ENCODE measurements at regions not wholly inside any gene's neighbourhood (a gene's known extent, or its start where the extent isn't known, plus 50 kb on each side); places are given as distances from the start of the nearest gene placed in this dataset.
"Not testable (repeated sequence)": the region's sequence is repeated elsewhere in the genome, so short reads cannot be mapped to it uniquely, and the experiment has no call there.

- Histone ChIP-seq H3K36me3 (ENCODE audit: control insufficient read depth in 2 of 3, insufficient read depth in 3 of 3, low read length in 3 of 3) (no peaks in the 10 kb centered on the region), H3K27me3 (ENCODE audit: control insufficient read depth in 2 of 2, insufficient read depth in 2 of 2, low read length in 2 of 2) (no peaks in the 10 kb centered on the region), H3K4me3 (ENCODE audit: low read length) (no peak overlapping the region), H3K27ac (ENCODE audit: low read depth, low read length) (no peak overlapping the region), H3K4me1 (ENCODE audit: control insufficient read depth in 2 of 2, insufficient read depth in 2 of 2, low read length in 2 of 2) (no peaks in the 10 kb centered on the region), H3K9me3 (ENCODE audit: control insufficient read depth in 2 of 3, low read length in 3 of 3) (no peaks in the 10 kb centered on the region)
- peaks cover 0 to 13% (median 4%) of the 10 kb centered on the region in 5 donors for H3K36me3 Mint-ChIP-seq
- H3K27me3 Mint-ChIP-seq: peaks cover 0 to 2% (median 0%) of the 10 kb centered on the region in 5 donors
- CTCF ChIA-PET: no interaction called here
- no peak for ATAC-seq
- DNase-seq: no peak
- H3K9me3 Mint-ChIP-seq: peaks cover 0 to 31% (median 11%) of the 10 kb centered on the region in 11 donors
- POLR2A ChIA-PET: no interaction called here
- intact Hi-C loops (cut with micrococcal nuclease): no loop called here
- peaks cover 0 to 4% (median 0%) of the 10 kb centered on the region in 7 donors for H3K4me1 Mint-ChIP-seq
- no peak overlapping the region for H3K27ac Mint-ChIP-seq
- H3K4me3 Mint-ChIP-seq: no peak overlapping the region
Measured at GRCh38 chr3:189375532-189375931, 203.8 kb downstream of the TPRG1 start.

GRCh38 chr3:189383630-189384029 lies 211.9 kb downstream of the TPRG1 start:
- Mint-ChIP-seq H3K4me1 (peaks cover 0 to 7% (median 2%) of the 10 kb centered on the region in 7 donors), H3K4me3 (no peak overlapping the region), H3K36me3 (peaks cover 0 to 11% (median 6%) of the 10 kb centered on the region in 5 donors), H3K27ac (no peak overlapping the region), H3K9me3 (peaks cover 0 to 21% (median 5%) of the 10 kb centered on the region in 11 donors), H3K27me3 (no peaks in the 10 kb centered on the region)
- CTCF ChIA-PET: no interaction called here
- Histone ChIP-seq H3K27ac (ENCODE audit: low read depth, low read length) (no peak overlapping the region), H3K4me1 (ENCODE audit: control insufficient read depth in 2 of 2, insufficient read depth in 2 of 2, low read length in 2 of 2) (no peaks in the 10 kb centered on the region), H3K4me3 (ENCODE audit: low read length) (no peak overlapping the region), H3K36me3 (ENCODE audit: control insufficient read depth in 2 of 3, insufficient read depth in 3 of 3, low read length in 3 of 3) (no peaks in the 10 kb centered on the region), H3K9me3 (ENCODE audit: control insufficient read depth in 2 of 3, low read length in 3 of 3) (no peaks in the 10 kb centered on the region), H3K27me3 (ENCODE audit: control insufficient read depth in 2 of 2, insufficient read depth in 2 of 2, low read length in 2 of 2) (no peaks in the 10 kb centered on the region)
- ATAC-seq (no peak), DNase-seq (no peak)
- POLR2A ChIA-PET: no interaction called here
- intact Hi-C loops (cut with micrococcal nuclease): no loop called here

- H3K4me1 ChIP-seq (ENCODE audit: control insufficient read depth in 2 of 2, insufficient read depth in 2 of 2, low read length in 2 of 2); H3K4me3 ChIP-seq (ENCODE audit: low read length); H3K27me3 Mint-ChIP-seq; DNase-seq; H3K27me3 ChIP-seq (ENCODE audit: control insufficient read depth in 2 of 2, insufficient read depth in 2 of 2, low read length in 2 of 2); ATAC-seq; H3K27ac ChIP-seq (ENCODE audit: low read depth, low read length); intact Hi-C loops (cut with micrococcal nuclease); CTCF ChIA-PET; H3K36me3 ChIP-seq (ENCODE audit: control insufficient read depth in 2 of 3, insufficient read depth in 3 of 3, low read length in 3 of 3); H3K27ac Mint-ChIP-seq; POLR2A ChIA-PET; H3K4me3 Mint-ChIP-seq; H3K9me3 ChIP-seq (ENCODE audit: control insufficient read depth in 2 of 3, low read length in 3 of 3): not testable (repeated sequence)
- H3K36me3 Mint-ChIP-seq: peaks cover 0 to 11% (median 6%) of the 10 kb centered on the region in 5 donors
- H3K4me1 Mint-ChIP-seq: peaks cover 0 to 11% (median 5%) of the 10 kb centered on the region in 7 donors
- H3K9me3 Mint-ChIP-seq: peaks cover 0 to 11% (median 5%) of the 10 kb centered on the region in 11 donors
Measured at GRCh38 chr3:189385880-189386279, 214.1 kb downstream of the TPRG1 start.

- Mint-ChIP-seq H3K4me3 (no peak overlapping the region), H3K4me1 (peaks cover 0 to 11% (median 5%) of the 10 kb centered on the region in 7 donors), H3K36me3 (peaks cover 0 to 13% (median 6%) of the 10 kb centered on the region in 5 donors), H3K27ac (no peak overlapping the region), H3K9me3 (peaks cover 0 to 11% (median 3%) of the 10 kb centered on the region in 11 donors), H3K27me3 (no peaks in the 10 kb centered on the region)
- Histone ChIP-seq H3K4me1 (ENCODE audit: control insufficient read depth in 2 of 2, insufficient read depth in 2 of 2, low read length in 2 of 2) (no peaks in the 10 kb centered on the region), H3K4me3 (ENCODE audit: low read length) (no peak overlapping the region), H3K36me3 (ENCODE audit: control insufficient read depth in 2 of 3, insufficient read depth in 3 of 3, low read length in 3 of 3) (no peaks in the 10 kb centered on the region), H3K27me3 (ENCODE audit: control insufficient read depth in 2 of 2, insufficient read depth in 2 of 2, low read length in 2 of 2) (no peaks in the 10 kb centered on the region), H3K9me3 (ENCODE audit: control insufficient read depth in 2 of 3, low read length in 3 of 3) (no peaks in the 10 kb centered on the region), H3K27ac (ENCODE audit: low read depth, low read length) (no peak overlapping the region)
- POLR2A ChIA-PET: no interaction called here
- intact Hi-C loops (cut with micrococcal nuclease): no loop called here
- DNase-seq (no peak), ATAC-seq (no peak)
- CTCF ChIA-PET: interaction anchor here (0.5 kb wide), 1 partner anchor 59 kb away, joined by 5 read pairs; no protein-coding TSS in a partner anchor
Measured at GRCh38 chr3:189386739-189387138, 215.0 kb downstream of the TPRG1 start.

- peaks cover 0 to 14% (median 0%) of the 10 kb centered on the region in 5 donors for H3K36me3 Mint-ChIP-seq
- Histone ChIP-seq H3K36me3 (ENCODE audit: control insufficient read depth in 2 of 3, insufficient read depth in 3 of 3, low read length in 3 of 3) (no peaks in the 10 kb centered on the region), H3K9me3 (ENCODE audit: control insufficient read depth in 2 of 3, low read length in 3 of 3) (no peaks in the 10 kb centered on the region), H3K27ac (ENCODE audit: low read depth, low read length) (no peak overlapping the region), H3K27me3 (ENCODE audit: control insufficient read depth in 2 of 2, insufficient read depth in 2 of 2, low read length in 2 of 2) (no peaks in the 10 kb centered on the region), H3K4me3 (ENCODE audit: low read length) (no peak overlapping the region), H3K4me1 (ENCODE audit: control insufficient read depth in 2 of 2, insufficient read depth in 2 of 2, low read length in 2 of 2) (no peaks in the 10 kb centered on the region)
- no peak for DNase-seq
- H3K9me3 Mint-ChIP-seq: peaks cover 0 to 3% (median 0%) of the 10 kb centered on the region in 11 donors
- no peak for ATAC-seq
- H3K27ac Mint-ChIP-seq: no peak overlapping the region
- POLR2A ChIA-PET: no interaction called here
- peaks cover 0 to 17% (median 5%) of the 10 kb centered on the region in 7 donors for H3K4me1 Mint-ChIP-seq
- peaks cover 0 to 3% (median 0%) of the 10 kb centered on the region in 5 donors for H3K27me3 Mint-ChIP-seq
- no peak overlapping the region for H3K4me3 Mint-ChIP-seq
- intact Hi-C loops (cut with micrococcal nuclease): no loop called here
- CTCF ChIA-PET: interaction anchor here (0.6 to 0.7 kb wide), 2 partner anchors 16 to 22 kb away, joined by 3 to 4 read pairs; no protein-coding TSS in a partner anchor
Measured at GRCh38 chr3:189389346-189389745, 217.6 kb downstream of the TPRG1 start.

- no peaks in the 10 kb centered on the region for H3K4me1 ChIP-seq (ENCODE audit: control insufficient read depth in 2 of 2, insufficient read depth in 2 of 2, low read length in 2 of 2)
- H3K9me3 ChIP-seq (ENCODE audit: control insufficient read depth in 2 of 3, low read length in 3 of 3): no peaks in the 10 kb centered on the region
- DNase-seq (no peak), ATAC-seq (peak; percentile 50)
- H3K27me3 ChIP-seq (ENCODE audit: control insufficient read depth in 2 of 2, insufficient read depth in 2 of 2, low read length in 2 of 2): no peaks in the 10 kb centered on the region
- no peak overlapping the region for H3K27ac ChIP-seq (ENCODE audit: low read depth, low read length)
- intact Hi-C loops (cut with micrococcal nuclease): loop anchor here in 1 of 2 donors (5.0 kb wide), 2 partner anchors 36 to 121 kb away; no protein-coding TSS in a partner anchor
- Mint-ChIP-seq H3K4me3 (no peak overlapping the region), H3K27me3 (peaks cover 0 to 3% (median 0%) of the 10 kb centered on the region in 5 donors), H3K36me3 (peaks cover 0 to 19% (median 0%) of the 10 kb centered on the region in 5 donors), H3K9me3 (peaks cover 0 to 8% (median 0%) of the 10 kb centered on the region in 11 donors), H3K27ac (no peak overlapping the region), H3K4me1 (peaks cover 0 to 29% (median 0%) of the 10 kb centered on the region in 7 donors)
- H3K4me3 ChIP-seq (ENCODE audit: low read length): no peak overlapping the region
- ChIA-PET POLR2A (no interaction called here), CTCF (no interaction called here)
- no peaks in the 10 kb centered on the region for H3K36me3 ChIP-seq (ENCODE audit: control insufficient read depth in 2 of 3, insufficient read depth in 3 of 3, low read length in 3 of 3)
Measured at GRCh38 chr3:189393598-189393997, 221.8 kb downstream of the TPRG1 start.

- ATAC-seq (no peak), DNase-seq (no peak)
- CTCF ChIA-PET: interaction anchor here (0.6 kb wide), 1 partner anchor 122 kb away, joined by 3 read pairs; no protein-coding TSS in a partner anchor
- Mint-ChIP-seq H3K27ac (peak overlapping the region in 1 of 9 donors; percentile 62), H3K9me3 (peaks cover 0 to 8% (median 0%) of the 10 kb centered on the region in 11 donors), H3K36me3 (peaks cover 0 to 22% (median 0%) of the 10 kb centered on the region in 5 donors), H3K4me3 (peak overlapping the region in 1 of 10 donors; percentile 31), H3K4me1 (peaks cover 0 to 25% (median 0%) of the 10 kb centered on the region in 7 donors), H3K27me3 (peaks cover 0 to 3% (median 0%) of the 10 kb centered on the region in 5 donors)
- Histone ChIP-seq H3K27me3 (ENCODE audit: control insufficient read depth in 2 of 2, insufficient read depth in 2 of 2, low read length in 2 of 2) (no peaks in the 10 kb centered on the region), H3K9me3 (ENCODE audit: control insufficient read depth in 2 of 3, low read length in 3 of 3) (no peaks in the 10 kb centered on the region), H3K4me3 (ENCODE audit: low read length) (no peak overlapping the region), H3K4me1 (ENCODE audit: control insufficient read depth in 2 of 2, insufficient read depth in 2 of 2, low read length in 2 of 2) (no peaks in the 10 kb centered on the region), H3K36me3 (ENCODE audit: control insufficient read depth in 2 of 3, insufficient read depth in 3 of 3, low read length in 3 of 3) (no peaks in the 10 kb centered on the region), H3K27ac (ENCODE audit: low read depth, low read length) (no peak overlapping the region)
- intact Hi-C loops (cut with micrococcal nuclease): loop anchor here in 1 of 2 donors (2.0 to 5.0 kb wide), 3 partner anchors 37 to 122 kb away; no protein-coding TSS in a partner anchor
- POLR2A ChIA-PET: no interaction called here
Measured at GRCh38 chr3:189394599-189395121, 222.9 kb downstream of the TPRG1 start.

Measured in naive thymus-derived CD4-positive, alpha-beta T cell (primary cell).